ENCODE measurements at regions not wholly inside any gene's neighbourhood (a gene's known extent, or its start where the extent isn't known, plus 50 kb on each side); places are given as distances from the start of the nearest gene placed in this dataset.

GRCh38 chr2:5990086-5990485 is 297.9 kb downstream of the SOX11 start:
- no peak for DNase-seq (ENCODE audit: low spot score)

- DNase-seq (ENCODE audit: low spot score) = no peak
Observed at GRCh38 chr2:5991305-5991968, 299.3 kb downstream of the SOX11 start.

- no peak for DNase-seq (ENCODE audit: low spot score)
Observed at GRCh38 chr2:5995832-5996231, 303.6 kb downstream of the SOX11 start.

- no peak for DNase-seq (ENCODE audit: low spot score)
Observed at GRCh38 chr2:6008186-6008585, 316.0 kb downstream of the SOX11 start.

- DNase-seq (ENCODE audit: low spot score) = no peak
Observed at GRCh38 chr2:6008726-6009125, 316.5 kb downstream of the SOX11 start.

- no peak for DNase-seq (ENCODE audit: low spot score)
Observed at GRCh38 chr2:6010163-6010562, 318.0 kb downstream of the SOX11 start.

GRCh38 chr2:6011921-6012320 is 319.7 kb downstream of the SOX11 start:
- DNase-seq (ENCODE audit: low spot score) = no peak

- no peak for DNase-seq (ENCODE audit: low spot score)
Observed at GRCh38 chr2:6017736-6018286, 325.6 kb downstream of the SOX11 start.

- DNase-seq (ENCODE audit: low spot score) = no peak
Observed at GRCh38 chr2:6024229-6024628, 332.0 kb downstream of the SOX11 start.

GRCh38 chr2:6024784-6025183 is 332.6 kb downstream of the SOX11 start:
- DNase-seq (ENCODE audit: low spot score) = no peak

- DNase-seq (ENCODE audit: low spot score) = no peak
Observed at GRCh38 chr2:6025391-6025790, 333.2 kb downstream of the SOX11 start.

- DNase-seq (ENCODE audit: low spot score) = no peak
Observed at GRCh38 chr2:6027066-6027465, 334.9 kb downstream of the SOX11 start.

- no peak for DNase-seq (ENCODE audit: low spot score)
Observed at GRCh38 chr2:6031200-6031867, 339.1 kb downstream of the SOX11 start.

- DNase-seq (ENCODE audit: low spot score) = no peak
Observed at GRCh38 chr2:6036211-6036610, 344.0 kb downstream of the SOX11 start.

GRCh38 chr2:6043238-6043637 is 351.1 kb downstream of the SOX11 start:
- DNase-seq (ENCODE audit: low spot score) = no peak

- no peak for DNase-seq (ENCODE audit: low spot score)
Observed at GRCh38 chr2:6052649-6053048, 360.5 kb downstream of the SOX11 start.

GRCh38 chr2:6053743-6054142 is 361.6 kb downstream of the SOX11 start:
- DNase-seq (ENCODE audit: low spot score) = no peak

- DNase-seq (ENCODE audit: low spot score) = no peak
Observed at GRCh38 chr2:6054161-6054671, 362.0 kb downstream of the SOX11 start.

GRCh38 chr2:6060992-6061663 is 368.9 kb downstream of the SOX11 start:
- DNase-seq (ENCODE audit: low spot score) = no peak

GRCh38 chr2:6064757-6065156 is 372.6 kb downstream of the SOX11 start:
- DNase-seq (ENCODE audit: low spot score) = no peak

- no peak for DNase-seq (ENCODE audit: low spot score)
Observed at GRCh38 chr2:6065703-6066102, 373.5 kb downstream of the SOX11 start.

GRCh38 chr2:6067089-6067488 is 374.9 kb downstream of the SOX11 start:
- no peak for DNase-seq (ENCODE audit: low spot score)

- no peak for DNase-seq (ENCODE audit: low spot score)
Observed at GRCh38 chr2:6067806-6068205, 375.6 kb downstream of the SOX11 start.

Measured in kidney capillary endothelial cell (primary cell).